ENCODE measurements at regions not wholly inside any gene's neighbourhood (a gene's known extent, or its start where the extent isn't known, plus 50 kb on each side); places are given as distances from the start of the nearest gene placed in this dataset.
"Not testable (repeated sequence)": the region's sequence is repeated elsewhere in the genome, so short reads cannot be mapped to it uniquely, and the experiment has no call there.

DNA sequence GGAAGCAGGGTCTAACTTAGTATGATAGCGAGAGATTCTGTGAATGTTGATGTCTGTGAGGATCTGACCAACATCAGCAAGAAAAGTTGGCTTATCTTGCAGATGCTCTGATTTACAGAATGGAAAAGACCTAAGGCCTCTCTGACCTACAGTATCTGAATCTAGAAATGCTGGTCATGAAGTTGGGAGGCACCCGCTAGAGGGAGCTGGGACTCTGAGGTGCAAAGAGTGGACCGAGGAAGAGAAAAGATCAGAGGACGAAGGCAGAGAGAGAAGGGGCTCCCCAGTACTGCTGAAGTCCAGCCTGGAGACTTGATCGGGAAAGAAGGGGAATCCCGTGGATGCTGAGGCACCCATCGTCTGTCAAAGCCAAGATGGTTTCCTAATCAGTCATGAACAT is 866.8 kb upstream of the USP9Y start:
- H4K91ac ChIP-seq (ENCODE audit: low read depth, low read length, poor library complexity); DNase-seq (ENCODE audit: low spot score); H3K14ac ChIP-seq (ENCODE audit: low read length); H2BK12ac ChIP-seq (ENCODE audit: low read length); H2AK5ac ChIP-seq (ENCODE audit: low read depth, low read length); H3K27ac ChIP-seq (replicated peaks; ENCODE audit: low read length); H2BK120ac ChIP-seq (ENCODE audit: low read depth, low read length); H3K4ac ChIP-seq (ENCODE audit: low read length); H4K8ac ChIP-seq (ENCODE audit: low read depth, low read length); H3K9me3 ChIP-seq (replicated peaks in 1 of 2; ENCODE audit: control insufficient read depth in 2 of 2, insufficient read depth in 1 of 2, low read depth in 1 of 2, low read length in 2 of 2); H3K4me3 ChIP-seq (ENCODE audit: low read length in 2 of 2); H2AFZ ChIP-seq (ENCODE audit: low read length); H3K4me1 ChIP-seq (ENCODE audit: control insufficient read depth in 2 of 2, insufficient read depth in 1 of 2, low read depth in 1 of 2, low read length in 2 of 2); H3K9ac ChIP-seq (ENCODE audit: low read depth, low read length, poor library complexity); H3K18ac ChIP-seq (ENCODE audit: low read length); H3K36me3 ChIP-seq (replicated peaks in 1 of 2; ENCODE audit: control insufficient read depth in 2 of 2, insufficient read depth in 2 of 2, low read length in 2 of 2); H3K23ac ChIP-seq (ENCODE audit: low read depth, low read length, poor library complexity); H3K27me3 ChIP-seq (ENCODE audit: control insufficient read depth in 3 of 3, insufficient read depth in 3 of 3, low read depth in 1 of 3, low read length in 3 of 3); H2BK5ac ChIP-seq (ENCODE audit: low read length); H2BK15ac ChIP-seq (ENCODE audit: low read length); H3K79me1 ChIP-seq (ENCODE audit: low read depth, low read length); H3K4me2 ChIP-seq (ENCODE audit: insufficient read depth, low read length, poor library complexity, severe bottlenecking): not testable (repeated sequence)
- no CpG with 5 or more reads among the region's 7 CpGs for whole genome bisulfite sequencing, 2 donors (ENCODE audit: extremely low coverage in 2 of 2, insufficient read length in 2 of 2, insufficient replicate concordance in 1 of 2)

Measured in neuronal stem cell (in vitro differentiated cells).